ENCODE measurements at regions not wholly inside any gene's neighbourhood (a gene's known extent, or its start where the extent isn't known, plus 50 kb on each side); places are given as distances from the start of the nearest gene placed in this dataset.

DNA sequence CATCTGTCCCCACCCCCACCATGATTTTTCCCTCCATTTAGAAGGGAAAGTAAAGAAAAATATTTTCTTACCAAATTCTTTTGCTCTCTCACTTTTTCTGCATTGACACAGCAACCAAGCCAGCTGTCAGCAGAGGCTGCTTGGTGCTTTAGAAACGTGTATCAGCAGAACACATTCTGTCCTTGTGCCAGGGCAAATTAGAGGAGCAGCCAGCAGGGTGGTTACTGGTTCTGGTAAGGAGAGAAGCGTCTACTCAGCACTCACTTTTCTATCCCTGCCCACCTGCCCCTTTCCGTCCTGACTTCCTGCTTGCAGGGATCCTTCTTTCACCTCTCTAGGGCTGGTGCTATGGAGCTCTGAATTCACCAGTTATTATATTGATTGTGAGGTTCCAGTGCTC lies 327.5 kb upstream of the PDE3A start:
- 8 to 33% (median 26%) methylated on average over 3 of the region's 3 CpGs for WGBS, 4 donors
- Histone ChIP-seq H3K4me3 (peak overlapping the region in 10 of 12 donors; percentile 8 to 45 (median 38)), H3K27me3 (no peaks in the 10 kb centered on the region), H3K4me1 (peaks cover 0 to 5% (median 0%) of the 10 kb centered on the region in 12 donors), H3K27ac (peak overlapping the region in 10 of 12 donors; percentile 1 to 66 (median 50)), H3K9me3 (no peaks in the 10 kb centered on the region), H3K36me3 (no peaks in the 10 kb centered on the region)
- no peak for TF ChIP-seq POLR2A (IDR thresholded peaks at IDR 0.05)
- TF ChIP-seq, protein P1, sequence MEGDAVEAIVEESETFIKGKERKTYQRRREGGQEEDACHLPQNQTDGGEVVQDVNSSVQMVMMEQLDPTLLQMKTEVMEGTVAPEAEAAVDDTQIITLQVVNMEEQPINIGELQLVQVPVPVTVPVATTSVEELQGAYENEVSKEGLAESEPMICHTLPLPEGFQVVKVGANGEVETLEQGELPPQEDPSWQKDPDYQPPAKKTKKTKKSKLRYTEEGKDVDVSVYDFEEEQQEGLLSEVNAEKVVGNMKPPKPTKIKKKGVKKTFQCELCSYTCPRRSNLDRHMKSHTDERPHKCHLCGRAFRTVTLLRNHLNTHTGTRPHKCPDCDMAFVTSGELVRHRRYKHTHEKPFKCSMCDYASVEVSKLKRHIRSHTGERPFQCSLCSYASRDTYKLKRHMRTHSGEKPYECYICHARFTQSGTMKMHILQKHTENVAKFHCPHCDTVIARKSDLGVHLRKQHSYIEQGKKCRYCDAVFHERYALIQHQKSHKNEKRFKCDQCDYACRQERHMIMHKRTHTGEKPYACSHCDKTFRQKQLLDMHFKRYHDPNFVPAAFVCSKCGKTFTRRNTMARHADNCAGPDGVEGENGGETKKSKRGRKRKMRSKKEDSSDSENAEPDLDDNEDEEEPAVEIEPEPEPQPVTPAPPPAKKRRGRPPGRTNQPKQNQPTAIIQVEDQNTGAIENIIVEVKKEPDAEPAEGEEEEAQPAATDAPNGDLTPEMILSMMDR (IDR thresholded peaks at IDR 0.05) = peak in 4 of 12 donors; percentile 5 to 34 (median 16)
- ATAC-seq (peak; percentile 74 to 92 (median 83)), DNase-seq (peak in 4 of 5 donors; percentile 36 to 70 (median 56))
- intact Hi-C loops (cut with DNase I) = no loop called here

DNA sequence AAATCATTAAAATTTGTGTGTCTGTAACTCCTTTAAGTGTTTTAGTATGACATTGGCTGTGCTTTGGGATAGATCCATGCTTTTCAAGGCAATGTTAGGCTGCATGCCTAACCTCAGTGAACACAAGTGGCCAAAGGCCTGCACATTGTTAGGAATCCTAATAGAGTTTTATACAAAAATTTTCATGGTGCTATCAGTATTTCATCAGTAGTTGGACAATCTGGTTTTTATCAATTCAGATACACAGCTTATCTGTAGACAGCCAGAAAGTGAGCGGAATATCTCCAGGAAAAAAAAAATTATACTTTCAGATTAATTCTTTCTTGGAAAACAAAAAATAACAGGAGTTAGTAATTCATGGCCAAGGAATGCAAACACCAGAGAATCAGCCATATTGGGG lies 324.0 kb upstream of the PDE3A start:
- Histone ChIP-seq H3K4me3 (no peak overlapping the region), H3K36me3 (no peaks in the 10 kb centered on the region), H3K27ac (peak overlapping the region in 3 of 12 donors; percentile 27 to 52 (median 43)), H3K4me1 (peaks cover 0 to 5% (median 0%) of the 10 kb centered on the region in 12 donors), H3K9me3 (no peaks in the 10 kb centered on the region), H3K27me3 (no peaks in the 10 kb centered on the region)
- 79 to 93% (median 84%) methylated on average over 1 of the region's 1 CpG for WGBS, 4 donors
- DNase-seq = no peak
- intact Hi-C loops (cut with DNase I) = no loop called here
- peak in 3 of 4 donors; percentile 31 to 43 (median 32) for ATAC-seq
- TF ChIP-seq POLR2A (IDR thresholded peaks at IDR 0.05) = no peak
- TF ChIP-seq, protein P1 (IDR thresholded peaks at IDR 0.05) = no peak

DNA sequence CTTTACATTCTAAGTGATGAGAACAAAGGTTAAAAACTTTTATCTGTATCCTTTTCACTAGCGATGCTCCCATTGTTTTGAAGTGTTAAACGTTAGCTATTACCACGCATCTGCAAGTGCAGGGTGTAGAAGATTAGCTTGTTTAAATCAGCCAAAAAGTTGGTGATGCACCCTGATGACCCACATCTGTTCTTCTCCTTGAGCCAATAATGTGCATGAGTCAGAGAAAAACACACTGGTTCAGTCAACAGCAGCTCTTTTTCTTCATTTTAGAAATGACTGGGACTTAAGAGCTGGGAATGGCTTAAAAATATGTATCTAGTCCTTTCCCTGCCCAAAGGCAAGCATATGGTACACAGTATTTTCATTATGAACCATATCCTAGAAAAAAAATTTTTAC lies 323.5 kb upstream of the PDE3A start:
- Histone ChIP-seq H3K36me3 (no peaks in the 10 kb centered on the region), H3K27me3 (no peaks in the 10 kb centered on the region), H3K4me1 (peaks cover 0 to 5% (median 0%) of the 10 kb centered on the region in 12 donors), H3K27ac (peak overlapping the region in 7 of 12 donors; percentile 23 to 54 (median 35)), H3K9me3 (no peaks in the 10 kb centered on the region), H3K4me3 (no peak overlapping the region)
- ATAC-seq (peak; percentile 64 to 90 (median 70)), DNase-seq (no peak)
- TF ChIP-seq, protein P1 (IDR thresholded peaks at IDR 0.05) = no peak
- no peak for TF ChIP-seq POLR2A (IDR thresholded peaks at IDR 0.05)
- WGBS, 4 donors = 52 to 76% (median 74%) methylated on average over 3 of the region's 3 CpGs
- intact Hi-C loops (cut with DNase I) = no loop called here

DNA sequence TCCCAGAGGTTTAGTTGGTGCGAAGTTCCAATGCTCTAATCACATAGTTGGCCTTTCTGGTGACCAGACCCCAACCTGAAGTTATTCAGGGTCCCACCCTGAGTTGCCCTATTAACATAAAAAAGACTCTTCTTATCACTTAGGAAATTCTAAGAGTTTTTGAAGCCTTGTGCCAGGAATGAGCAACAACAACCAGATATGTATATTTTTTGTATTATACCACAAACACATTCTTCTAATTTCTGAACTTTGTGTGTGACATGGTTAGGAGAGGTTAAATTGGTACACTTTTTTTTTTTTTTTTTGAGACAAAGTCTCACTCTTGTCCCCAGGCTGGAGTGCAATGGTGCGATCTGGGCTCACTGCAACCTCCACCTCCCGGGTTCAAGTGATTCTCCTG lies 320.4 kb upstream of the PDE3A start:
- no peaks in the 10 kb centered on the region for H3K9me3 ChIP-seq
- no peaks in the 10 kb centered on the region for H3K36me3 ChIP-seq
- no peak for DNase-seq
- no peak overlapping the region for H3K27ac ChIP-seq
- intact Hi-C loops (cut with DNase I) = no loop called here
- peaks cover 0 to 2% (median 0%) of the 10 kb centered on the region in 12 donors for H3K4me1 ChIP-seq
- no peak for TF ChIP-seq POLR2A (IDR thresholded peaks at IDR 0.05)
- TF ChIP-seq, protein P1 (IDR thresholded peaks at IDR 0.05) = no peak
- WGBS, 4 donors = 86 to 95% (median 92%) methylated on average over 3 of the region's 3 CpGs
- no peak overlapping the region for H3K4me3 ChIP-seq
- H3K27me3 ChIP-seq = no peaks in the 10 kb centered on the region
- no peak for ATAC-seq

Measured in heart left ventricle (tissue), 16 donors.